Testis (tissue), 2 donors: ENCODE measurements at regions not wholly inside any gene's neighbourhood (a gene's known extent, or its start where the extent isn't known, plus 50 kb on each side); places are given as distances from the start of the nearest gene placed in this dataset.

Source experiments
- DNase-seq: peaks from one replicate; pipeline ENCODE4 v3.0.0-alpha.2; 2019
- H3K27ac ChIP-seq, 2 donors: fragments of 200-600 bp; sonication (generic); one replicate each; pipeline ENCODE4 v1.5.1; 2019
- H3K27me3 ChIP-seq: fragments of 200-600 bp; sonication (generic); one replicate; pipeline ENCODE4 v1.5.1; 2019
- H3K36me3 ChIP-seq: fragments of 200-600 bp; sonication (generic); one replicate; pipeline ENCODE4 v1.5.1; 2017; ENCODE audit warnings: low read depth; ENCODE audit errors: missing control alignments
- H3K4me1 ChIP-seq: fragments of 200-600 bp; sonication (generic); one replicate; pipeline ENCODE4 v1.5.1; 2019
- H3K4me3 ChIP-seq, 2 donors: fragments of 200-600 bp; sonication (generic); one replicate each; pipeline ENCODE4 v1.5.1; 2017 to 2019
- H3K9me3 ChIP-seq: fragments of 200-600 bp; sonication (generic); one replicate; pipeline ENCODE4 v1.5.1; 2017
- POLR2A ChIP-seq: fragments of 450-650 bp; IDR thresholded peaks from one replicate; pipeline ENCODE4 v1.6.1; 2017; ENCODE audit warnings: antibody characterized with exemption, mild to moderate bottlenecking, moderate library complexity
- WGBS, 2 donors: methylation state at CpG; one replicate each; pipeline ENCODE4 v1.1.5; 2018; 5-methylcytosine and 5-hydroxymethylcytosine counted together
- intact Hi-C: fragments of 100-400 bp; cut with DNase I; formaldehyde crosslinking; loops from one replicate; pipeline ENCODE4 v1.15.1; 2023; ENCODE audit warnings: low total_unique reads
- TF ChIP-seq, protein P1 (sequence below), 3 experiments: fragments of 450-650 bp in 2 of 3; fragments of 200-600 bp in 1 of 3; sonication (generic) in 1 of 3; IDR thresholded peaks; one replicate each; pipeline ENCODE4 v1.5.1; 2016 to 2019; ENCODE audit warnings: antibody characterized with exemption in 3 of 3, mild to moderate bottlenecking in 2 of 3, moderate library complexity in 1 of 3

DNA sequence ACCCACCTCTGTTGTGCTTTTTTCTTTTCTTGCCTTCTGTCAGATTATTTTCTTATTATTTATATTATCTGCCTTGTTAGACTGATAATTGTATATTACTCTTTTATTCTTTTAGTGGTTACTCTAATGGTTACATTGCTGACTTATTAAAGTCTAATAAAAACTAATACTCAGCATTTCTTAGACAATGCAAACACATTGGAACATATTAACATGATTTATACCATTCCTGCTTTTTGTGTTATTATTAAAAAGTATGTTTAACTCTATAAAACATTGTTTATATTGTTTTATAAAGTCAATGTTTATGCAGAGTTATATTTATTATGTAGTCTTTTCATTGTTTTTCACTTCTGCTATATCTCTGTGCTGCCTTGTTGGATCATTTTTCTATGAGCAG, 68.0 kb upstream of the CACNA2D1 start:
- intact Hi-C loops = no loop called here
- DNase-seq = no peak
- H3K27ac ChIP-seq = no peak overlapping the region
- no peaks in the 10 kb centered on the region for H3K36me3 ChIP-seq
- TF ChIP-seq POLR2A = no peak
- TF ChIP-seq, protein P1, sequence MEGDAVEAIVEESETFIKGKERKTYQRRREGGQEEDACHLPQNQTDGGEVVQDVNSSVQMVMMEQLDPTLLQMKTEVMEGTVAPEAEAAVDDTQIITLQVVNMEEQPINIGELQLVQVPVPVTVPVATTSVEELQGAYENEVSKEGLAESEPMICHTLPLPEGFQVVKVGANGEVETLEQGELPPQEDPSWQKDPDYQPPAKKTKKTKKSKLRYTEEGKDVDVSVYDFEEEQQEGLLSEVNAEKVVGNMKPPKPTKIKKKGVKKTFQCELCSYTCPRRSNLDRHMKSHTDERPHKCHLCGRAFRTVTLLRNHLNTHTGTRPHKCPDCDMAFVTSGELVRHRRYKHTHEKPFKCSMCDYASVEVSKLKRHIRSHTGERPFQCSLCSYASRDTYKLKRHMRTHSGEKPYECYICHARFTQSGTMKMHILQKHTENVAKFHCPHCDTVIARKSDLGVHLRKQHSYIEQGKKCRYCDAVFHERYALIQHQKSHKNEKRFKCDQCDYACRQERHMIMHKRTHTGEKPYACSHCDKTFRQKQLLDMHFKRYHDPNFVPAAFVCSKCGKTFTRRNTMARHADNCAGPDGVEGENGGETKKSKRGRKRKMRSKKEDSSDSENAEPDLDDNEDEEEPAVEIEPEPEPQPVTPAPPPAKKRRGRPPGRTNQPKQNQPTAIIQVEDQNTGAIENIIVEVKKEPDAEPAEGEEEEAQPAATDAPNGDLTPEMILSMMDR (IDR thresholded peaks at IDR 0.05) = no peak
- H3K4me3 ChIP-seq = no peak overlapping the region
- H3K9me3 ChIP-seq = no peaks in the 10 kb centered on the region
- no peaks in the 10 kb centered on the region for H3K4me1 ChIP-seq
- H3K27me3 ChIP-seq = no peaks in the 10 kb centered on the region

DNA sequence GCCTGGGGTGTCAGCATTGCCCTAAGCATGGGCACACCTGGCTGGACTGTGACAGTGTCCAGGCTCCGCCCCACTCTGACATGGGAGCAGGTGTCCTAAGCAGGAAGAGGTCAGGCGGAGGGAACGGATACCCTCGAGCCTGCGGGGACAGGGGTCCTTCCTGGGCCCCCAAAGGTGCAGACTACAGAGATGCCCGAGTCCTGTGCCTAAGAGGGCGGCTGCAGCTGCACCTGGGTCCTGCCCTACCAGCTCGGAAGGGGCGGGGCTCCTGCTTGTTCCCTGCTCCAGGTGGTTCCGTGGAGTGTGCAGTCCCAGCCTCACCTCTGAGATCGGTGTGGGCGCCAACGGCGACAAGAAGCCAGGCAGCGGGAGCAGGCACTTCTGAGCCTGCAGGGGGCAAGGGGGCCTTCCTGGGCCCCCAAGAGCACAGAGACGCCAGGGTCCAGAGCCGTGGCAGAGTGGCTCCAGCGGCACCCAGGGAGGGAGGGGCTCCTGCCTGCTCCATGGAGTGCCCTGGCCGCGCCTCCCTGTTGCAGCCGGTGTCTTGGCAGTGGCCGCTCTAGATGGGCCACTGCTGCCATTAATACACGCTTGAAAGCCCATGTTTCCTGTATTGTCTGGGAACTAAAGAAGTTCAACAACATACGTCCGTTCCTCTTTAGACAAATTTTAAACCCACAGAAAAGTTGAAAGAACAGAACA, 64.5 kb upstream of the CACNA2D1 start:
- peak overlapping the region; percentile 4 to 40 for H3K4me3 ChIP-seq

DNA sequence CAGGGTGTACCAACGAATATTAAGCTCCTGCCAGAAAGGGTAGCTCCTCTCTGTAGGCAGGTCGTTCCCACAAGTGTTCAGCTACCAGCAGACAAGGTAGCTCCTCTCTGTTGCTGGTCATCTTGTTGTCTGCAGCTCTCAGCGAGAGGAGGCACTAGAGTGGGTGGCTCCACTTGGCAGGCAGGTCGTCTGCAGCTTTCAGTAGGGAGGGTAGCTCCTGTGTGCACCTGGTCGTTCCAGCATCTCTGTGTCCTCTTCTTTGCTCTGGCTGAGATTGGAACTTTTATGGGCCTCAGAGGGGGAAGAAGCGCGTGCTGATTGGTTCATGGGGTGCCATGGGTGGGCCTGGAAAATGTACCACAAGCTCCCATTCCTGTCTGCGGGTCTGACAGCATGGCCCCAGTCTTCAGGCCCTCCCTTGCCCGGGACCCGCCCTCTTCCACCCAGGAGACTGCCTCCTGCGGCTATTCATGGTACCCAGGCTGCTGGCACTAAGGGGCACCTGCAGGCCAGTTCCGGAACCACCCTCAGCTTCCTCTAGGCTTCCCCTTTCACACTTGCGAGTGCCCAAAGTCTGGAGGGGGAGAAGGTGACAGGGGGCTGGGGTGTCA, 63.9 kb upstream of the CACNA2D1 start:
- H3K9me3 ChIP-seq = no peaks in the 10 kb centered on the region
- H3K36me3 ChIP-seq = no peaks in the 10 kb centered on the region
- intact Hi-C loops = no loop called here
- H3K27ac ChIP-seq = no peak overlapping the region
- H3K27me3 ChIP-seq = no peaks in the 10 kb centered on the region
- TF ChIP-seq POLR2A = no peak
- TF ChIP-seq, protein P1 (IDR thresholded peaks at IDR 0.05) = no peak
- no peaks in the 10 kb centered on the region for H3K4me1 ChIP-seq
- peak overlapping the region in 1 of 2 donors; percentile 40 for H3K4me3 ChIP-seq
- no peak for DNase-seq
- 49 to 67% methylated on average over 13 of the region's 13 CpGs for WGBS, 2 donors

More for the DNA sequence above, 64.5 kb upstream of the CACNA2D1 start:
- H3K27ac ChIP-seq = no peak overlapping the region
- no peak for DNase-seq
- intact Hi-C loops = no loop called here
- H3K36me3 ChIP-seq = no peaks in the 10 kb centered on the region
- TF ChIP-seq POLR2A = no peak
- TF ChIP-seq, protein P1 (IDR thresholded peaks at IDR 0.05) = no peak
- no peaks in the 10 kb centered on the region for H3K9me3 ChIP-seq
- H3K4me1 ChIP-seq = no peaks in the 10 kb centered on the region
- WGBS, 2 donors = 44 to 49% methylated on average over 6 to 25 of the region's 25 CpGs
- H3K27me3 ChIP-seq = no peaks in the 10 kb centered on the region

DNA sequence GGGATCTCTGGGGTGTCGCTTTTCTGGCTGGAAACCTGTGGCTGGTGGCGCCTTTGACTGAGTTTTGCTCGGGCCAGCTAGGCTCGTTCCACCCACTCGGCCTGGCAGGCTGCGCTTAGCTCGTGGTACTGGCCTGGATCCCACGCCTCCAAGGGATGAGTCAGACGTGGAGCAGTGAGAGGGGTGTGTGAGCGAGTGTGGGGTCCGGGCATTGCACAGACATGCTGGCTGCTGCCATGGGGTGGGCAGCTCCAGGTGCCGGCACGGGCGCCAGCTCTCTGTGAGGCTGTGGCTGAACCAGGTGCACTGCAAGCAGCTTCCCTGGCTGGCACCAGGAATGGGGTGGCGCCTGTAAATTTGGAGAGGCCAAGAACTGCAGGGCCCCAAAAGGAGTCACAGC, 63.1 kb upstream of the CACNA2D1 start:
- no peak overlapping the region for H3K27ac ChIP-seq
- H3K36me3 ChIP-seq = no peaks in the 10 kb centered on the region
- no peak for TF ChIP-seq POLR2A
- TF ChIP-seq, protein P1 (IDR thresholded peaks at IDR 0.05) = no peak
- intact Hi-C loops = no loop called here
- no peaks in the 10 kb centered on the region for H3K4me1 ChIP-seq
- H3K27me3 ChIP-seq = no peaks in the 10 kb centered on the region
- no peaks in the 10 kb centered on the region for H3K9me3 ChIP-seq
- no peak overlapping the region for H3K4me3 ChIP-seq
- no peak for DNase-seq
- WGBS, 2 donors = 36 to 68% methylated on average over 12 to 15 of the region's 15 CpGs

DNA sequence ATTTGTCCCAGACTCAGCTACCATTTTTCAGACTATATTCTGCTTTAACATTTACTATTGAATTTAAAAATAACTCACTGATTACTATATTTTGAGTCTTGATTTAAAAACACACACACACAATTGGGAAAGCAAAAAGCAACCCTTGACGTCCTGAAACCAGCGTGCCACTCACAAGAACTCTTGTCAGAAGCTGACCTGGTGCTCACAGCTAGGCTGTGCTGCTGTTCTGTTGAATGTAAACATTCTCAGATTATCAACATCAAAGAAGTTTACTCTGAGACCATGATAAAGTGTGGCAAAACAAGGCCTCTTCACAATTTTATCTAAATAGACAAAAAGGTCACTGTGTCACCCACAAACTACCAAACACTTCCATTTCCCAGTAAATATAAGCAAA, 62.6 kb upstream of the CACNA2D1 start:
- 53 to 56% methylated on average over 2 of the region's 2 CpGs for WGBS, 2 donors

More for the DNA sequence above, 62.6 kb upstream of the CACNA2D1 start:
- Histone ChIP-seq H3K36me3 (no peaks in the 10 kb centered on the region), H3K4me1 (no peaks in the 10 kb centered on the region), H3K27ac (no peak overlapping the region), H3K4me3 (no peak overlapping the region), H3K9me3 (no peaks in the 10 kb centered on the region), H3K27me3 (no peaks in the 10 kb centered on the region)
- intact Hi-C loops = no loop called here
- TF ChIP-seq, protein P1 (IDR thresholded peaks at IDR 0.05) = no peak
- TF ChIP-seq POLR2A = no peak
- DNase-seq = no peak
